HG03442 (cell line): ENCODE measurements at regions not wholly inside any gene's neighbourhood (a gene's known extent, or its start where the extent isn't known, plus 50 kb on each side); places are given as distances from the start of the nearest gene placed in this dataset.

Experiments
- ATAC-seq: cut with Tn5 transposase; IDR thresholded peaks from one replicate; pipeline ENCODE4 v1.9.1; 2021; ENCODE audit warnings: mild to moderate bottlenecking, moderate library complexity; ENCODE audit not compliant: unreplicated experiment

- ATAC-seq: no peak
Measured at GRCh38 chr5:167953151-167953798, 338.2 kb upstream of the WWC1 start.

- no peak for ATAC-seq
Measured at GRCh38 chr5:167961731-167962130, 329.7 kb upstream of the WWC1 start.

- no peak for ATAC-seq
Measured at GRCh38 chr5:167964529-167964928, 326.9 kb upstream of the WWC1 start.

DNA sequence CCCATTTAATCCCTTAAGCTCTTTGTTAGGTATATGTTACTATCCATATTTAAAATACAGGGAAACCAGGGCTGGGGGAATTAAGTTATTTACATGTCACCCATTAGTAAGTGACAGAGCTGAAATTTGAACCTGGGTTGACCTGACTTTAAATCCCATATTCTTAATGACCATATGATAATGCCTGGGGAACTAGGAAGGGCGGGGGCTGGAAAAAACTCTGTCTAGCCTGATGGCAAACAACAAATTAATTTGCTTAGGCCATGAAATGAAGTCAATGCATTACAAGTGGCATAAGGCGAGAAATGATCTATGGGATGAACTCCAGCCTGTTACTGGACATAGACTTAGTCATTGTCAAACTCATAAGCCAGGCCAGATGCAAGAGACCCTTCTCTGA lies 325.7 kb upstream of the WWC1 start:
- no peak for ATAC-seq

DNA sequence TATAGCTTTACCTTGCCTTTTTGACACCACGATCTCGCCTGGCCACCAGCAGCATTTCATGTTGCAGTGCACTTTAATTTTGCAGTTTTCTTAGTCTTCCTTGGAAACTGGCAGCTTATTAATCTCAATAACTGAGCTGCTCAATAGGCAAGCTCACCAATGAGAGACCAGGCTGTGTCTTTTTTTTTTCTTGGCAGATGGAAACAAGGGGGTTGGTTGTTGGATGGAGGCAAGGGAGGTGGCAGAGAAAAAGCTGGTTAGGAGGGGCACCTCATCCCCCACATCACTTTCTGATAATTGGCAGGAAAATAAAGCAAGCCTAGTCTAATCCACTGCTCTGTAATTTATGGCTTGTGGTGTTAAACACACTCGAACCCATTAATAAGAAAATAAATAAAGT lies 324.5 kb upstream of the WWC1 start:
- no peak for ATAC-seq

GRCh38 chr5:167967494-167968177 lies 323.8 kb upstream of the WWC1 start:
- ATAC-seq: no peak

- no peak for ATAC-seq
Measured at GRCh38 chr5:167968837-167969236, 322.6 kb upstream of the WWC1 start.

DNA sequence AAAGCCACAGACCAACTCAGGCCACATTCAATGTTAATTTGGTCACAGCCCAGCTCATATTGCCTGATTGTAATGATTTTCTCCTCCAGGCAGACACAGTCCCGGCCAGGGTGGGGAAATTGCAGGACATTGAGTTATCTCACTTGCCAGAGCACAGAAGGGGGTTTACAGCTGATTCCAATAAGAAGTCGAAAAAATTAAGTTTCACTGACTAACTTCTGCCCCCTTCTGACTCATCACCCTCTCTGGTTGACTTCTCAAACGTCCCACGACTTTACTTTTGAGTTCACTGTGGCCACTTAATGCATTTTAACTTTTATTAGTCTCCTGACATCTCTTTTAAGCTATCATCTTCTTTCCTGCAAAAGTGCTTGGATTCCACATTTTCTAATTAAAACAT lies 321.4 kb upstream of the WWC1 start:
- ATAC-seq: peak; percentile 88

DNA sequence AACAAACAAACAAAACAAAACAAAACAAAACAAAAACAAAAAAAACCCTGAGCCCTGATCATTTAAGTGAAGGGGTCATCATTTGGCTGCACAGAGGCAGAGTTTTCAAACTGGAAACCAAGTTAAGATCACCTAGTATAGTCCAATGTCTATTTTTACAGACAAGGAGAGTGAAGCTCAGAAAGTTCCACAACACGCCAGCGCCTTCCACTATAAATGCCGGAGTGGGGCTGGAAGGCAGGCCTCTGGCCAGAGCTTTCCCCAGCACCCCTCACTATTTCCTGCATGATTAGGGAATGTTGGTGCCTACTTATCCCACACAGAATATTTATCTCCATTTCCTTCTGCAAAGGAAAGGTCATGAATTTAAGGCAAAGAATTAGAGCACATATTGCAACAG lies 319.7 kb upstream of the WWC1 start:
- no peak for ATAC-seq

DNA sequence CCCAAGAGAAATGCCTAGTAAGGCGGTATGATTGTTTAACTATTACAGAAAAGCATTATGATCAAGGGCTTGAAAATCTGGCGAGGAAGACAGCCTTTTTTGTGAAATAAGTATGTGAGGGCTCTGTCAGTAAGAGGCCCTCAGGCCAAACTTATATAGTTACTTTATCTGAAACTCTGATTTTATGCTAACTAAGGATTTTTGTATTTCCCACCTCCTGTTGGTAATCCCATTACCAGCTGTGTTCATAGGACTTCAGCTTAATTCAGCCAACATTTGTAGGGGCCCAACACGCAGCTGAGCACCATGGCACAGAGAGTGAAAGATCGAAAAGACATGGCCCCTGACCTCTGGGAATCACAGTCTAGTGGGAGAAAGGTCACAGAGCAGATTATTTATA lies 318.3 kb upstream of the WWC1 start:
- no peak for ATAC-seq

- ATAC-seq: no peak
Measured at GRCh38 chr5:167984951-167985350, 306.5 kb upstream of the WWC1 start.

DNA sequence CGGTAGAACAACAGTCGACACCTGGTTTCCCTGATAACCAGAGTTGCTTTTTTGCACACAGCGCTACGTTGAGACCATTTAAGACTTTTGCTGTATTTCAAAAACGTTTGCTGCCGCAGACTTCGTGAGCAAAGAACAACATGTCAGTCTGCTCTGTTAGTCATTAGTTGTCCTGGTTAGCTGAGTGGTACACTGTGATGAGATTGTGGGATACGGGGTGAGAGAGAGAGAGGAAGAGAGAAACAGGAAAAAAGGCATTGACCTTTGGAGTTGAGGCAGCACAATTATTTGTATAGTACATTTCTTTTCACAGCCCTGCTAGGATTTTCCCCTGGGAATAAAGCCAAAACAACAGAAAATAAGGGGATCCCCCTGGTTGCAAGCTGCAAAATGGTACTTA lies 306.1 kb upstream of the WWC1 start:
- no peak for ATAC-seq

GRCh38 chr5:167987490-167988280 lies 303.8 kb upstream of the WWC1 start:
- ATAC-seq: no peak

DNA sequence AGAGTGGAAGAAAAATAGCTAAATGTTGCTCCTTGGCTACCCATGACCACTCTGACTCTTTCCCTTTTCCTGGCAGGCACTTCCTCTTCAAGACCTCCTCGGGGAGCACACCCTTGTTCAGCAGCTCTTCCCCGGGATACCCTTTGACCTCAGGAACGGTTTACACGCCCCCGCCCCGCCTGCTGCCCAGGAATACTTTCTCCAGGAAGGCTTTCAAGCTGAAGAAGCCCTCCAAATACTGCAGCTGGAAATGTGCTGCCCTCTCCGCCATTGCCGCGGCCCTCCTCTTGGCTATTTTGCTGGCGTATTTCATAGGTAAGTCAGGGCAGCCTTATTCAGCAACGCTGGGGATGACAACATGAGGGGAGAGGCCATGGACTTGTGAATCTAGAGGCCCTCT lies 298.6 kb upstream of the WWC1 start:
- ATAC-seq: no peak

DNA sequence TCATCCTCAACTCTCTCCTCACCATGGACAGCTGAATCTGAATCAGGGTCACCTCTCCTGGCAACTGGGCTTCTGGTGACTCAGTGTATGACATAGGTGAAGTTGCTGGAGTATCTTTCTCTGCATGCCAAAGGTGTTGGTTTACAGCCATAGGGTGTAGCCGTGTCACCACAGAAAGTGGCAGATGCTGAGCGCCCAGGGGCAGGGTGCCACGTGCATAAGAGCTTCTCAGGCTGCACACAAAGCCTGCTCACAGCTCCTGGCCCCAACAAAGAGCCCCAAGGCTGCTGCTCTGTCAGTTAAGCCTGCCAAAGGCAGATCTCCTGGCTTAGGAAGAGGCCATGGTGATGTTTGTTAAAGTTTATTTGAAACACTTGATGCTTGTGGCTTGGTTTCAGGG lies 297.7 kb upstream of the WWC1 start:
- ATAC-seq: no peak

- ATAC-seq: no peak
Measured at GRCh38 chr5:167995844-167996425, 295.5 kb upstream of the WWC1 start.

DNA sequence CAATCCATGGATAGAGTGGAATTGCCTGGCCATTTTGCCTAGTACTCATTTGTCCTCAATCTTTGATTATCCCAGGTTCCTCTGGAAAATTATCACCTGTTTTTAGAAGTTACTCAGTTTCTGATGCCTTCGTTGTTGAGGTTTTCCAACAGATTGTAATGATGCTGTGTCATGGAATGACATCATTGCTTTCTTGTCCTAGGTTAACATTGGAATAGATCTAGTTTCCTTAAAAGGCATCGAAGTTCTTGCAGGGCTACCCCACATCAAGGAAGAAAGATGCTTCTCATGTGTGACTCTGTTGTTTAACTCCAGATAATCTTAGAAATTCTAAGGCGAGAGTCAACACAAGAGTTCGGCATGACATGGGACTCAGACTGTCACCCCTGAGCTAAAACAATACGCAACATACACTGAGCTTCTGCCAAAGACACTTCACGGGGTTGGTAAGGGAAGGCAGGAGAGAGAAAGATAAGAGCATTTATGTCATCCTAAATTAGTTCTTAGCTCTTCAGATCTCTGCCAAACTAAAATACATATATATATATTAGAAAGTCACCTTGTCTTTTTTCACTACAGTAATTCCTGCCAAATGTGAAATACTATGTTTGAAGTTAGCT lies 293.2 kb upstream of the WWC1 start:
- ATAC-seq: no peak

GRCh38 chr5:167999182-167999581 lies 292.3 kb upstream of the WWC1 start:
- ATAC-seq: no peak

- no peak for ATAC-seq
Measured at GRCh38 chr5:168001318-168001717, 290.1 kb upstream of the WWC1 start.

GRCh38 chr5:168002116-168002515 lies 289.3 kb upstream of the WWC1 start:
- no peak for ATAC-seq

- no peak for ATAC-seq
Measured at GRCh38 chr5:168005093-168005492, 286.4 kb upstream of the WWC1 start.
